ENCODE measurements at regions not wholly inside any gene's neighbourhood (a gene's known extent, or its start where the extent isn't known, plus 50 kb on each side); places are given as distances from the start of the nearest gene placed in this dataset.
A peak's percentile ranks its signal among the peaks of the same experiment; 100 is the strongest.

DNA sequence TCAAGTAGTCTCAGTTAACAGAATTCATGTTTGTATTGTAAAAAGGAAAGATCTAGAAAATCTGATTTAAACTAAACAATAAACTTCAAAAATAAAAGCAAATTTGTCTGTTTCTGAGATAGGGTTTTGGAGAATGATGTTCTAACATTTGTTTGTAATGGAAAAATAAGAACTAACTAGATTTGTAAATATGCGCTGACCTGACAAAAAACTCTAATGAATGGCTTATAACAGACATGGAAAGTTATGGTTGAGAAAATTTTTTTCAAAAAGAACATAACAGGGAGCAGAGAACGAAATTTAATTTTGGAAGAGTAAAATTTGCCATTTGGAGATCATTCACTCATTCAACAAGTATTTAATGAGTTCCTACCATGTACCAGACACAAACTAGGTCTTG lies 179.0 kb upstream of the TARS1 start:
- no peak for DNase-seq

GRCh38 chr5:33267801-33268200 lies 173.0 kb upstream of the TARS1 start:
- DNase-seq = no peak

GRCh38 chr5:33268374-33268773 lies 172.4 kb upstream of the TARS1 start:
- no peak for DNase-seq

DNA sequence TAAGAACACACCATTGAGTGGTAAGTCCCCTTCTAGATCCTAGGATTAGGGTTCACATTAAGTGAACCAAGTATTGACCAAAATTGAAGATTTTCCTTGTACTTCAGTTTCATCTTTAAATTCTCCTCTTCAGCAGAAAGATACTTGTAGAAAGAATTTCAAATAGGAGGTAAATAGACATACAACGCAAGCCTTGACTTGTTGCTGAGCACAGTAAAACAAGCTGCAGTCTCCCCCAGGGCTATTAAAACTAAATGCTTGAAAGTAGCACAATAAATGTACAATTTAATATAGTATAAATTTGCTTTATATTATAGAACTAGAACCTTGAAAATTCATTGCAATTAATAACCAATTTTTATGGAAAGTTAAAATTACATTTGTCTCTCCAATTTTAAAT lies 170.1 kb upstream of the TARS1 start:
- DNase-seq = no peak

DNA sequence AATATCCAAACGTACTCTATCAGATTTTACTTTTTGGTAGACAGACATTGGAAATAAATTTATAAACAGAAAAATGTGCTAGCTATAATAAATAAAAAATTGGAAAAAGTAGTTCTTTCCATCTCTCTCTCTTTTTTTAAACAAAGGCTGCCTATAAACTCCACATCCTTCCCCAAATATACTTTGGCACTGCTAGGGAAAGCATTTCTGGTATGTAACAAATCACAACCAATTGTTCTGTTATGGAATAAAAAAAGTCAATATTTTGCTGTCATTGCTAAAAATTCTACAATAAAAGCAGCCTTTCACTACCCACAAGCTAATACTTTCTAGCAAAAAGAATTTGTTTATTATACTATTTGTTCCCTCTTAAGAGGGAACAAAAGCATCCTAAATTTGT lies 169.2 kb upstream of the TARS1 start:
- no peak for DNase-seq

- no peak for DNase-seq
Measured at GRCh38 chr5:33272288-33272687, 168.5 kb upstream of the TARS1 start.

DNA sequence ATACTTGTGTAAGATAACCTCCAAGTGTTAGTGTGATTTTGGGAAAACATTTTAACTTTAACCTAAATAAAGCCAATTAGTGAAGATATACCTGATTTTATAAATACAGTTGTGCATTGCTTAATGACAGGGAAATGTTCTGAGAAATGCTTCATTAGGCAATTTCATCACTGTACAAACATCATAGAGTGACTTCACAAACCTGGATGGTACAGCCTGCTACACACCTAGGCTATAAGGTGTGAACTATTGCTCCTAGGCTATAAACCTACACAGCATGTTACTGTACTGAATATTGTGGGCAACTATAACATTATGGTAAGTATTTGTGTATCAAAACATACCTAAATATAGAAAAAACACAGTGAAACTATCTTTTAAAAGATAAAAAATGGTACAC lies 166.8 kb upstream of the TARS1 start:
- DNase-seq = no peak

DNA sequence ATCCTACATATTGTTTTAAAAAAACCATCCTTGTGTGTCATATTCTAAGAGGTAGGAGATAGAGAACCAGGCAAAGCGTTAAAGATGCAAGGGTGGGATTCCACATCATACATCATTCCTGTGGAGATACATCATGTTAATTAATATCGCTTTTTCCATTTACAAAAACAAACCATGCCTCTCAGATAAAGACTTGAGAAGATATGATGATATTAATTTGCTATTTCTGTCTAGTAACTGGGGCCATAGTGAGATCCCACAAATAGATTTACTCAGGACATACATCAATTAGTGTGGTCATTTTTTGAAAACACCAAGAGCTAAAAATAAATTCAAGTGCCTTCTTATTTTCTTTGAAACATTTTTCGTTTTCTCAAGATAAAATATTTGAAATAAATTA lies 165.4 kb upstream of the TARS1 start:
- DNase-seq = no peak

GRCh38 chr5:33275921-33276627 lies 164.7 kb upstream of the TARS1 start:
- DNase-seq = no peak

GRCh38 chr5:33276628-33276950 lies 164.2 kb upstream of the TARS1 start:
- DNase-seq = no peak

GRCh38 chr5:33277061-33277650 lies 163.6 kb upstream of the TARS1 start:
- DNase-seq = no peak

GRCh38 chr5:33281431-33281843 lies 159.3 kb upstream of the TARS1 start:
- DNase-seq = no peak

- no peak for DNase-seq
Measured at GRCh38 chr5:33282157-33282556, 158.6 kb upstream of the TARS1 start.

DNA sequence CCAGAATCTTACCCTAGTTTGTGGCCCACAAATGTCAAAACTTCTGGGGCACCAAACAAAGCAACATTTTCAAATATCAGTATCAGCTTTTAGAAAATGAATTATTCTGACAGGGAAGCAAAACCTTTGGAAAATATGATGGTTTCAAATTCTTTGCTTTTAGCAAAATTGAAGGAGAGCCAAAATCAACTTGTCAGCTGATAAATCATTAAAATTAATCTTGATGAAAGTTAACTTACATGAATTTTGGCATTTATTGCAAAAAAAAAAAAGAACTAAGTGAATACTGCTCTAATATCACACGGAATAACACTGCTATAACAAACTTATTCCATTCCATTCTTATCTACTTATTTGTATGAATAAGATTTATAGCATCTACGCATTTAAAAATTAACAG lies 158.1 kb upstream of the TARS1 start:
- DNase-seq = no peak

DNA sequence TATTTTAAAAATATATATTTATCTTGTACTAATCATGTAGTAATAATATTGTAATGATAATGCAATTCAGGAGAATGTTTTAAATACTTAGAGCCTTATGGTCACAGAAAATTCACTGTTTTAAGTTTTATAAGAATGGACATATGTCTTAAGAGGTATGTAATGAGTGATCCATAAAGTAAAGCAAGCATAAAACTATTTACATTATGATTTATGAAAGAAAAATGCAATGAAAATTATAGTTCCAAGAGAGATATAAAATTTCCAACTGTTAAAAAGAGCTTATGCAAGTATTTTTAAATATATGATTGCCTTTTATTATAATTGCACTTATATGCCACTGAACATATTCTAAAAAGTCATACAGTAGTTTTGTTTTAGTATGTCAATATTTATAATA lies 157.5 kb upstream of the TARS1 start:
- no peak for DNase-seq

DNA sequence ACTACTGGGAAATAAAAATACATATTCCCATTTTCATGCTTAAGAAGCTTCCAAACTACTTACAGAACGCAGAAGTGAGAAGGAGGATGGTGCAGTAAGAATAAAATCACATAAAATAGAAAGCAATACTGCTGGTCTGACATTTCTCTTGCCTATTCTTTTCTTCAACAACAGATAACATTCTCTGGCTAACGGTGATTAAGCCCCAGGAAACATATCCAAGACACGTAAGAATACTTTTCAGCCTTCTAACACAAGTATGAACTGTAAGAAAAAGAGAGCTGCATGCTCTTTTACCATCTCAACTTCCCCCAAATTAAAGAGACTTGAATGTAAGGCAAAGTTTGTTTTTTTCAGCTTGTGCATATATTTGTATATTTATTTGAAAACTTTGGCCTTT lies 156.1 kb upstream of the TARS1 start:
- no peak for DNase-seq

- DNase-seq = no peak
Measured at GRCh38 chr5:33287242-33287641, 153.5 kb upstream of the TARS1 start.

DNA sequence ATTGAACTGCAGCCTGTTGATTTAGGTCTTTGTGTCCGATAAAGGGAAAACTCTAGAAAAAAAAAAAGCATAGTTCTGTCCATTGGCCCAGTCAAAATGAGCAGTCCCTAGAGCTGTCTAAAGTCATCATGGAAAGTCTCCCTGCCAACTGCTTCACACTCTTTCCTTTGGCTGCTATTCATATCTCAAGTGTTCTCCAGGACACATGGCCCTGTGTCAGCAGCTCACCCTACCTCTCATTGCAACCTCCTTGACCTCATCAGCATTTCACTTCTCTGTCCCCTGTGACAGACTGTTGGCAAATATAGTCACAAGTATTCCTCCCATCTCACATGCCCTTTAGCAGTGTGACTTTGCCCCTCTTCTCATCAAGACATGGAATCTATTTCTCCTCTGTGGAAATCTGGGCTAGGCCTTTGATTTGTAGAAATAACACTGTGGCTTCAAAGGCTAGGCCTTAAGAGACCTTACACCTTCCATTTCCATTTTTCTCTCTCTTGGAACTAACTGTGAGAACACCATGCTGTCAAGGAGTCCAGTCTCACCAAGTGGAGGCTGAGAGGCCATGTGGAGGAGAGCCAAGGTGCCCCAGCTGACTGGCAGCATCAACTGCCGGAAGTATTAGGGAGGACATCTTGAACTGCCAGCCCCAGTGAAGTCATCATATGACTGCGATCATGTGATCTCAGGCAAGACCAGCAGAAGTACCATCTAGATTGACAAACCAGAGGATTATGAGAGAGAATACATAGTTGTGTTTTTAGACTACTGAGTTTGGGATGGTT lies 149.4 kb upstream of the TARS1 start:
- no peak for DNase-seq

- peak; percentile 10 for DNase-seq
Measured at GRCh38 chr5:33297760-33298216, 143.0 kb upstream of the TARS1 start.

GRCh38 chr5:33299621-33300208 lies 141.1 kb upstream of the TARS1 start:
- peak; percentile 13 for DNase-seq

- DNase-seq = no peak
Measured at GRCh38 chr5:33300209-33300742, 140.5 kb upstream of the TARS1 start.

DNA sequence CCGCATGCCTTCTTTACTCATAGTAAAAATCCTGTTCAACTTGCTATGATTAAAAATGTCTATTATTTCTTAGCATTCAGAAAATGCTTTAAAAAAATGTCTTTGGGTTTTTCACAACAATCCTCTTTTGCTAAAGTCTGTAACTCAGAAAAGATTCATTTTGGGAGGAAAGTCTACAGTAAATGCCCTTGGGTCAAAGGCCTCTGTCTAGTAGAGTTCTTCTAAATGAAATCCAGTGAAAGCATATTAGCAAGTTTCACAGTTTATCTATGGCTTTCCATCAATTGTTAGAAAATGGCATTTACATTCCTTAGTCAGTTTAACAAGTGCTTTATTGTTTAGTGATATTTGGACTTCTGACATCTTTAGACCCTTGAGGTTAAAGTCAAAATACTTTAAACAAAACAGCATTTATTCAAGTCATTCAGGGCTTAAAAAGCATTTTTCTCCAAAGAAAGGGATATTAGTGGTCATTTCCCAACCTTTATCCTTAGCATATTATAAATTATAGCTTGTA lies 137.1 kb upstream of the TARS1 start:
- no peak for DNase-seq

- no peak for DNase-seq
Measured at GRCh38 chr5:33304601-33305000, 136.2 kb upstream of the TARS1 start.
